ENCODE measurements at regions not wholly inside any gene's neighbourhood (a gene's known extent, or its start where the extent isn't known, plus 50 kb on each side); places are given as distances from the start of the nearest gene placed in this dataset.

DNA sequence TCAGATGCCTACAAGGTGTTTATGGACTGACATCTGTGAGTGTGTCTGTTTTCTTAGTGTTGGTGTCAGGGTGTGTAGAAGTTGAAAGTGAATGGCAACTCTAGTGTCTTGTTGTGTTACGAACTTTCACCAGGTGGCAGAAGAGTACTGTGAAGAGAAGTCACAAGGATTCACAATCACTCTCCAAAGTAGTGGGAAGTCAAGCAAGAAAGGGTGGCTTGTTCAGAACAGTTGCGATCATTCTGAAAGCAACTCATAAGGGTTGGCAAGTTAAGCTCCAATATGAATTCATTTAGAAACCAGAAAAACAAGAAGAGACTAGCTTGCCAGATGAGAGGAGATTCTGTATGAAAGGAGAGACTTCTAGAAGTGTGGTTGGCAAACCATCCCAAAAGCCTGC, 86.1 kb downstream of the FASLG start:
- TF ChIP-seq TAF1 (IDR thresholded peaks at IDR 0.05; ENCODE audit: borderline replicate concordance, insufficient read depth, low read length) (no peak), SIN3A (IDR thresholded peaks at IDR 0.05; ENCODE audit: borderline replicate concordance, insufficient read depth, low read length) (no peak), POLR2AphosphoS5 (IDR thresholded peaks at IDR 0.05; ENCODE audit: low read depth, low read length) (no peak), FOXP2 (optimal IDR thresholded peaks at IDR 0.05; ENCODE audit: borderline replicate concordance, extremely low read depth, extremely low read length, insufficient read depth) (no peak)
- TF ChIP-seq, protein P1, sequence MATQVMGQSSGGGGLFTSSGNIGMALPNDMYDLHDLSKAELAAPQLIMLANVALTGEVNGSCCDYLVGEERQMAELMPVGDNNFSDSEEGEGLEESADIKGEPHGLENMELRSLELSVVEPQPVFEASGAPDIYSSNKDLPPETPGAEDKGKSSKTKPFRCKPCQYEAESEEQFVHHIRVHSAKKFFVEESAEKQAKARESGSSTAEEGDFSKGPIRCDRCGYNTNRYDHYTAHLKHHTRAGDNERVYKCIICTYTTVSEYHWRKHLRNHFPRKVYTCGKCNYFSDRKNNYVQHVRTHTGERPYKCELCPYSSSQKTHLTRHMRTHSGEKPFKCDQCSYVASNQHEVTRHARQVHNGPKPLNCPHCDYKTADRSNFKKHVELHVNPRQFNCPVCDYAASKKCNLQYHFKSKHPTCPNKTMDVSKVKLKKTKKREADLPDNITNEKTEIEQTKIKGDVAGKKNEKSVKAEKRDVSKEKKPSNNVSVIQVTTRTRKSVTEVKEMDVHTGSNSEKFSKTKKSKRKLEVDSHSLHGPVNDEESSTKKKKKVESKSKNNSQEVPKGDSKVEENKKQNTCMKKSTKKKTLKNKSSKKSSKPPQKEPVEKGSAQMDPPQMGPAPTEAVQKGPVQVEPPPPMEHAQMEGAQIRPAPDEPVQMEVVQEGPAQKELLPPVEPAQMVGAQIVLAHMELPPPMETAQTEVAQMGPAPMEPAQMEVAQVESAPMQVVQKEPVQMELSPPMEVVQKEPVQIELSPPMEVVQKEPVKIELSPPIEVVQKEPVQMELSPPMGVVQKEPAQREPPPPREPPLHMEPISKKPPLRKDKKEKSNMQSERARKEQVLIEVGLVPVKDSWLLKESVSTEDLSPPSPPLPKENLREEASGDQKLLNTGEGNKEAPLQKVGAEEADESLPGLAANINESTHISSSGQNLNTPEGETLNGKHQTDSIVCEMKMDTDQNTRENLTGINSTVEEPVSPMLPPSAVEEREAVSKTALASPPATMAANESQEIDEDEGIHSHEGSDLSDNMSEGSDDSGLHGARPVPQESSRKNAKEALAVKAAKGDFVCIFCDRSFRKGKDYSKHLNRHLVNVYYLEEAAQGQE (IDR thresholded peaks at IDR 0.05; ENCODE audit: insufficient read depth in 1 of 2, low read depth in 2 of 2, low read length in 2 of 2): no peak
